ENCODE measurements at regions not wholly inside any gene's neighbourhood (a gene's known extent, or its start where the extent isn't known, plus 50 kb on each side); places are given as distances from the start of the nearest gene placed in this dataset.
"Not testable (repeated sequence)": the region's sequence is repeated elsewhere in the genome, so short reads cannot be mapped to it uniquely, and the experiment has no call there.

GRCh38 chr14:59138576-59138975 is 49.9 kb upstream of the DAAM1 start:
- TF ChIP-seq SRF (IDR thresholded peaks at IDR 0.05; ENCODE audit: low read depth in 2 of 2, low read length in 2 of 2); GABPA (IDR thresholded peaks at IDR 0.05; ENCODE audit: low read depth); ZNF217 (IDR thresholded peaks at IDR 0.05); TARDBP (IDR thresholded peaks at IDR 0.05; ENCODE audit: borderline replicate concordance); CTCF (IDR thresholded peaks at IDR 0.05 in 2 of 3, conservative IDR thresholded peaks at IDR 0.05 in 1 of 3; ENCODE audit: control insufficient read depth in 2 of 3, extremely low read depth in 1 of 3, insufficient read depth in 1 of 3, low read depth in 3 of 3, low read length in 3 of 3); NR2C2 (IDR thresholded peaks at IDR 0.05; ENCODE audit: borderline replicate concordance, control insufficient read depth, insufficient read length, low read depth); MAX (IDR thresholded peaks at IDR 0.05; ENCODE audit: low read depth, low read length); ZNF207 (IDR thresholded peaks at IDR 0.05; ENCODE audit: borderline replicate concordance); TAF1 (IDR thresholded peaks at IDR 0.05; ENCODE audit: borderline replicate concordance, low read depth, low read length); NBN (IDR thresholded peaks at IDR 0.05); RELA (IDR thresholded peaks at IDR 0.05; ENCODE audit: borderline replicate concordance, partially characterized antibody); CBX5 (IDR thresholded peaks at IDR 0.05; ENCODE audit: low read depth): not testable (repeated sequence)

All from GM12878 (cell line).